Endothelial cell of umbilical vein (primary cell): ENCODE measurements at regions not wholly inside any gene's neighbourhood (a gene's known extent, or its start where the extent isn't known, plus 50 kb on each side); places are given as distances from the start of the nearest gene placed in this dataset.

Experiments
- BruUV-seq: library from RNA; stranded (reverse); fragments of 400-500 nt; replicated peaks from 2 replicates; lab custom pipeline; 2021; lab: Mats Ljungman, UMichigan
- CTCF ChIA-PET: fragments of 300-600, 350-600 bp; sonication (Branson Sonifier 250); formaldehyde crosslinking; loops from one replicate; lab custom pipeline; 2021; ENCODE audit warnings: antibody characterized with exemption, inconsistent platforms; lab: Charles Lee
- POLR2A ChIA-PET: fragments of 300-600, 350-600 bp; sonication (Branson Sonifier 250); formaldehyde crosslinking; loops from one replicate; lab custom pipeline; 2021; ENCODE audit warnings: antibody characterized with exemption, inconsistent platforms; lab: Charles Lee
- DNase-seq: peaks from one replicate; pipeline ENCODE4 v3.0.0-alpha.2; 2011; ENCODE audit warnings: low read depth, low spot score
- FAIRE-seq: peaks from 2 replicates; lab custom pipeline; 2011; peaks lifted over from hg19 to GRCh38; lab: Jason Lieb, UNC
- H2AFZ ChIP-seq: 2 replicates; pipeline ENCODE4 v1.6.0; 2012; ENCODE audit warnings: low read depth, low read length, control low read depth, inconsistent platforms
- H3K27ac ChIP-seq: 2 replicates; pipeline ENCODE4 v1.5.1; 2011; ENCODE audit warnings: low read depth, mild to moderate bottlenecking, control low read depth, low read length, moderate library complexity; ENCODE audit not compliant: insufficient read depth
- H3K27me3 ChIP-seq, 2 experiments: 2 replicates each; pipeline versions ENCODE4 v1.6.0 to v1.6.1; 2011; ENCODE audit warnings: low read length in 2 of 2, mixed read lengths in 1 of 2; ENCODE audit not compliant: control insufficient read depth in 2 of 2, insufficient read depth in 2 of 2
- H3K36me3 ChIP-seq, 2 experiments: 2 replicates in 1 of 2; 3 replicates in 1 of 2; pipeline ENCODE4 v1.5.1; 2011; ENCODE audit warnings: low read length in 2 of 2, mild to moderate bottlenecking in 1 of 2, moderate library complexity in 1 of 2; ENCODE audit not compliant: control insufficient read depth in 2 of 2, insufficient read depth in 2 of 2; ENCODE audit errors: extremely low read depth in 1 of 2
- H3K4me1 ChIP-seq: 3 replicates; pipeline ENCODE4 v1.5.1; 2011; ENCODE audit warnings: mild to moderate bottlenecking, low read length; ENCODE audit not compliant: control insufficient read depth, insufficient read depth; ENCODE audit errors: extremely low read depth
- H3K4me2 ChIP-seq: 2 replicates; pipeline ENCODE4 v1.6.1; 2011; ENCODE audit warnings: low read length, control low read depth, mixed read lengths; ENCODE audit not compliant: insufficient read depth
- H3K4me3 ChIP-seq, 3 experiments: fragments of 200-600 bp in 1 of 3; sonication (generic), shearing (Covaris generic) in 1 of 3; replicated peaks in 1 of 3; 2 replicates each; pipeline ENCODE4 v1.5.1; 2011 to 2016; ENCODE audit warnings: control low read depth in 3 of 3, low read length in 3 of 3, mild to moderate bottlenecking in 2 of 3, inconsistent platforms in 1 of 3, low read depth in 1 of 3, moderate library complexity in 1 of 3; ENCODE audit not compliant: insufficient read depth in 1 of 3
- H3K79me2 ChIP-seq: 2 replicates; pipeline ENCODE4 v1.6.0; 2012; ENCODE audit warnings: low read length, inconsistent platforms; ENCODE audit not compliant: control insufficient read depth, insufficient read depth
- H3K9ac ChIP-seq: replicated peaks from 2 replicates; pipeline ENCODE3; 2011; ENCODE audit warnings: low read length, control low read depth; ENCODE audit not compliant: insufficient read depth; ENCODE audit errors: extremely low read depth
- H3K9me1 ChIP-seq: replicated peaks from 3 replicates; pipeline ENCODE4 v1.6.0; 2011; ENCODE audit warnings: mild to moderate bottlenecking, low read length; ENCODE audit not compliant: control insufficient read depth, insufficient read depth; ENCODE audit errors: extremely low read depth
- H3K9me3 ChIP-seq: replicated peaks from 2 replicates; pipeline ENCODE4 v1.5.1; 2012; ENCODE audit warnings: low read length, inconsistent platforms; ENCODE audit not compliant: control insufficient read depth, insufficient read depth
- H4K20me1 ChIP-seq: replicated peaks from 2 replicates; pipeline ENCODE3; 2011; ENCODE audit warnings: mild to moderate bottlenecking, low read length; ENCODE audit not compliant: control insufficient read depth, insufficient read depth; ENCODE audit errors: extremely low read depth
- CTCF ChIP-seq, 2 donors: IDR thresholded peaks; 1 replicate in 1 of 2; 2 replicates in 1 of 2; pipeline ENCODE4 v1.5.1; 2011; ENCODE audit warnings: low read length in 2 of 2, mild to moderate bottlenecking in 2 of 2, moderate library complexity in 2 of 2, control low read depth in 1 of 2, inconsistent platforms in 1 of 2, low read depth in 1 of 2; ENCODE audit not compliant: insufficient read depth in 1 of 2; ENCODE audit errors: extremely low read depth in 1 of 2
- EZH2 ChIP-seq: IDR thresholded peaks from 2 replicates; pipeline ENCODE4 v1.6.1; 2012; ENCODE audit warnings: borderline replicate concordance, low read depth, mild to moderate bottlenecking, moderate library complexity, low read length, inconsistent platforms; ENCODE audit not compliant: severe bottlenecking
- FOS ChIP-seq: IDR thresholded peaks from 2 replicates; pipeline ENCODE4 v1.6.1; 2011; ENCODE audit warnings: mild to moderate bottlenecking, low read length, moderate library complexity, borderline replicate concordance; ENCODE audit not compliant: insufficient read depth
- GATA2 ChIP-seq: IDR thresholded peaks from 2 replicates; pipeline ENCODE4 v1.7.0; 2011; ENCODE audit warnings: low read depth, mild to moderate bottlenecking, moderate library complexity, mixed read lengths, low read length; ENCODE audit not compliant: insufficient read length, insufficient read depth
- JUN ChIP-seq: IDR thresholded peaks from 2 replicates; pipeline ENCODE4 v1.6.1; 2011; ENCODE audit warnings: borderline replicate concordance, low read depth; ENCODE audit not compliant: insufficient read length, insufficient read depth
- MAX ChIP-seq: IDR thresholded peaks from 2 replicates; pipeline ENCODE4 v1.6.1; 2011; ENCODE audit not compliant: insufficient read depth, insufficient read length
- MYC ChIP-seq: IDR thresholded peaks from one replicate; pipeline ENCODE4 v1.6.1; 2011; ENCODE audit warnings: mild to moderate bottlenecking, low read depth, low read length
- POLR2A ChIP-seq: IDR thresholded peaks from 2 replicates; pipeline ENCODE4 v1.6.1; 2012; ENCODE audit warnings: low read depth, mild to moderate bottlenecking, control low read depth, low read length
- POLR2AphosphoS5 ChIP-seq: IDR thresholded peaks from 2 replicates; pipeline ENCODE4 v1.6.1; 2012; ENCODE audit warnings: low read depth, mild to moderate bottlenecking, control low read depth, low read length, moderate library complexity; ENCODE audit not compliant: insufficient read depth
- dilution Hi-C: fragments of 300-500 bp; cut with MboI; formaldehyde crosslinking; loops from one replicate; pipeline ENCODE4 v1.15.0; 2019; ENCODE audit warnings: low sequenced_read_pairs; ENCODE audit not compliant: extremely low pct_ligation_motif_present
- intact Hi-C: fragments of 100-400 bp; cut with micrococcal nuclease; formaldehyde crosslinking; loops from one replicate; pipeline ENCODE4 v1.10.0; 2022

GRCh38 chr16:17563323-17564091, 92.7 kb upstream of the XYLT1 start:
- dilution Hi-C loops (no loop called here), intact Hi-C loops (no loop called here)
- POLR2A ChIA-PET = no interaction called here
- no peaks in the 10 kb centered on the region for H3K9me1 ChIP-seq
- H4K20me1 ChIP-seq = no peaks in the 10 kb centered on the region
- no peak overlapping the region for H2AFZ ChIP-seq
- H3K9me3 ChIP-seq = peaks cover 2% of the 10 kb centered on the region
- DNase-seq (no peak), FAIRE-seq (no peak)
- H3K9ac ChIP-seq = no peak overlapping the region
- CTCF ChIA-PET = no interaction called here
- no peak overlapping the region for H3K4me3 ChIP-seq
- no TSS peak for BruUV-seq
- no peak overlapping the region for H3K27ac ChIP-seq
- no peaks in the 10 kb centered on the region for H3K4me1 ChIP-seq
- H3K79me2 ChIP-seq = no peaks in the 10 kb centered on the region
- no peaks in the 10 kb centered on the region for H3K36me3 ChIP-seq
- H3K27me3 ChIP-seq = no peaks in the 10 kb centered on the region
- TF ChIP-seq MAX (no peak), CTCF (IDR thresholded peaks at IDR 0.05; ENCODE audit: extremely low read depth in 1 of 2, insufficient read depth in 1 of 2, low read depth in 1 of 2, low read length in 2 of 2) (no peak), MYC (no peak), GATA2 (no peak), JUN (no peak), POLR2A (no peak), EZH2 (no peak), POLR2AphosphoS5 (no peak), FOS (no peak)
- H3K4me2 ChIP-seq = no peak overlapping the region
